SU-DHL-6 (cell line): ENCODE measurements at regions not wholly inside any gene's neighbourhood (a gene's known extent, or its start where the extent isn't known, plus 50 kb on each side); places are given as distances from the start of the nearest gene placed in this dataset.

Experiments
- EZH2phosphoT487 ChIP-seq: fragments of 200-600 bp; sonication (generic), shearing (Covaris generic); conservative IDR thresholded peaks from 2 replicates; pipeline ENCODE4 v1.6.1; 2018; ENCODE audit warnings: mild to moderate bottlenecking, antibody characterized with exemption, low read length, moderate library complexity, mixed read lengths
- TF ChIP-seq, protein P1 (sequence below): fragments of 200-600 bp; sonication (generic); IDR thresholded peaks from one replicate; pipeline ENCODE4 v1.5.1; 2017; ENCODE audit warnings: antibody characterized with exemption, mild to moderate bottlenecking, low read length, moderate library complexity; ENCODE audit not compliant: insufficient read depth, poor library complexity, severe bottlenecking

DNA sequence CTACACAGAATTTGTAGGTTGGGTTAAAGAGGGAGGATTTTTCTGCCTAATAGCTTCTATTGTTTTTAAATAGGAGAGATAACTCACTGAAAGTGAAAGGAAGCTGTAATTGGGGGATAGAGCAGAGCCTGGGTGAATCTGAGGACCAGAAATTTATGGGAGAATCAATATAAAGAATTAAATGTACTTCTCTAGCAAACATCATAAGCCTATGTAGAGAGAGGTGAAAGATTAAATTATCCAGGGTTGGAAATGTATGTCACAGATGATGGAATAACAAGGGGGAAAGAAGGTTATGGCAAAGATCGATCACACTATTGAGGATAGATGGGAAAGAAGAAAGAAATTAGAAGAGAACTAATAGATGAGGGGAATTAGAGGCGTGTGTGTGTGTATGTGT lies 104.4 kb upstream of the DCAF8L1 start:
- TF ChIP-seq, protein P1, sequence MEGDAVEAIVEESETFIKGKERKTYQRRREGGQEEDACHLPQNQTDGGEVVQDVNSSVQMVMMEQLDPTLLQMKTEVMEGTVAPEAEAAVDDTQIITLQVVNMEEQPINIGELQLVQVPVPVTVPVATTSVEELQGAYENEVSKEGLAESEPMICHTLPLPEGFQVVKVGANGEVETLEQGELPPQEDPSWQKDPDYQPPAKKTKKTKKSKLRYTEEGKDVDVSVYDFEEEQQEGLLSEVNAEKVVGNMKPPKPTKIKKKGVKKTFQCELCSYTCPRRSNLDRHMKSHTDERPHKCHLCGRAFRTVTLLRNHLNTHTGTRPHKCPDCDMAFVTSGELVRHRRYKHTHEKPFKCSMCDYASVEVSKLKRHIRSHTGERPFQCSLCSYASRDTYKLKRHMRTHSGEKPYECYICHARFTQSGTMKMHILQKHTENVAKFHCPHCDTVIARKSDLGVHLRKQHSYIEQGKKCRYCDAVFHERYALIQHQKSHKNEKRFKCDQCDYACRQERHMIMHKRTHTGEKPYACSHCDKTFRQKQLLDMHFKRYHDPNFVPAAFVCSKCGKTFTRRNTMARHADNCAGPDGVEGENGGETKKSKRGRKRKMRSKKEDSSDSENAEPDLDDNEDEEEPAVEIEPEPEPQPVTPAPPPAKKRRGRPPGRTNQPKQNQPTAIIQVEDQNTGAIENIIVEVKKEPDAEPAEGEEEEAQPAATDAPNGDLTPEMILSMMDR = no peak
- TF ChIP-seq EZH2phosphoT487 = no peak
